Suprapubic skin (tissue), 4 donors: ENCODE measurements at regions not wholly inside any gene's neighbourhood (a gene's known extent, or its start where the extent isn't known, plus 50 kb on each side); places are given as distances from the start of the nearest gene placed in this dataset.
"Not testable (repeated sequence)": the region's sequence is repeated elsewhere in the genome, so short reads cannot be mapped to it uniquely, and the experiment has no call there.

Experiments used
- DNase-seq, 2 donors: peaks; one replicate each; pipeline ENCODE4 v3.0.0-alpha.2; 2019; ENCODE audit warnings: low spot score in 2 of 2
- H3K27ac ChIP-seq: fragments of 200-600 bp; sonication (generic); one replicate; pipeline ENCODE4 v1.5.1; 2019
- H3K27me3 ChIP-seq: fragments of 200-600 bp; sonication (generic); one replicate; pipeline ENCODE4 v1.5.1; 2019
- H3K36me3 ChIP-seq: fragments of 200-600 bp; sonication (generic); one replicate; pipeline ENCODE4 v1.5.1; 2019
- H3K4me1 ChIP-seq: fragments of 200-600 bp; sonication (generic); one replicate; pipeline ENCODE4 v1.5.1; 2019
- H3K4me3 ChIP-seq: fragments of 200-600 bp; sonication (generic); one replicate; pipeline ENCODE4 v1.5.1; 2019; ENCODE audit warnings: mild to moderate bottlenecking
- H3K9me3 ChIP-seq: fragments of 200-600 bp; sonication (generic); one replicate; pipeline ENCODE4 v1.5.1; 2019
- CTCF ChIP-seq, 2 donors: fragments of 200-600 bp in 1 of 2; fragments of 450-650 bp in 1 of 2; sonication (generic) in 1 of 2; IDR thresholded peaks; one replicate each; pipeline ENCODE4 v1.5.1; 2016 to 2019; ENCODE audit warnings: antibody characterized with exemption in 2 of 2, mild to moderate bottlenecking in 1 of 2, moderate library complexity in 1 of 2
- EP300 ChIP-seq: sonication (generic); formaldehyde crosslinking; IDR thresholded peaks from one replicate; pipeline ENCODE4 v1.6.1; 2017; ENCODE audit warnings: antibody characterized with exemption
- POLR2A ChIP-seq, 2 donors: fragments of 450-650 bp; IDR thresholded peaks; one replicate each; pipeline ENCODE4 v1.6.1; 2017; ENCODE audit warnings: antibody characterized with exemption in 2 of 2, mild to moderate bottlenecking in 2 of 2, moderate library complexity in 2 of 2
- POLR2AphosphoS5 ChIP-seq, 3 donors: sonication (generic); formaldehyde crosslinking; IDR thresholded peaks; one replicate each; pipeline ENCODE4 v1.6.1; 2017; ENCODE audit warnings: antibody characterized with exemption in 3 of 3
- WGBS: methylation state at CpG from one replicate; pipeline ENCODE4 v1.1.5; 2018; 5-methylcytosine and 5-hydroxymethylcytosine counted together

GRCh38 chr6:112478036-112478435, 130.9 kb downstream of the RFPL4B start:
- Histone ChIP-seq H3K36me3 (no peaks in the 10 kb centered on the region), H3K27me3 (no peaks in the 10 kb centered on the region), H3K27ac (no peak overlapping the region), H3K4me1 (no peaks in the 10 kb centered on the region), H3K9me3 (no peaks in the 10 kb centered on the region), H3K4me3 (no peak overlapping the region)
- TF ChIP-seq POLR2A (IDR thresholded peaks at IDR 0.05), result no peak
- no peak for TF ChIP-seq EP300
- no peak for TF ChIP-seq POLR2AphosphoS5 (IDR thresholded peaks at IDR 0.05)
- no peak for TF ChIP-seq CTCF (IDR thresholded peaks at IDR 0.05)
- no peak for DNase-seq
- WGBS, result 11% methylated on average over 2 of the region's 2 CpGs

- H3K27me3 ChIP-seq, DNase-seq, H3K36me3 ChIP-seq, H3K27ac ChIP-seq, H3K4me3 ChIP-seq, H3K4me1 ChIP-seq, H3K9me3 ChIP-seq: not testable (repeated sequence)
- 91% methylated on average over 5 of the region's 5 CpGs for WGBS
These were observed 132.8 kb downstream of the RFPL4B start for GRCh38 chr6:112479975-112480374.

GRCh38 chr6:112480553-112480952, 133.4 kb downstream of the RFPL4B start:
- TF ChIP-seq POLR2A (IDR thresholded peaks at IDR 0.05), result no peak
- WGBS, result 76% methylated on average over 1 of the region's 1 CpG
- H3K4me1 ChIP-seq, result peaks cover 2% of the 10 kb centered on the region
- DNase-seq, result no peak
- H3K36me3 ChIP-seq, result no peaks in the 10 kb centered on the region
- no peak overlapping the region for H3K4me3 ChIP-seq
- H3K27ac ChIP-seq, result no peak overlapping the region
- H3K27me3 ChIP-seq, result no peaks in the 10 kb centered on the region
- H3K9me3 ChIP-seq, result no peaks in the 10 kb centered on the region

- Histone ChIP-seq H3K27ac (no peak overlapping the region), H3K4me3 (no peak overlapping the region), H3K27me3 (no peaks in the 10 kb centered on the region), H3K36me3 (no peaks in the 10 kb centered on the region), H3K4me1 (peaks cover 4% of the 10 kb centered on the region), H3K9me3 (no peaks in the 10 kb centered on the region)
- no peak for TF ChIP-seq POLR2A (IDR thresholded peaks at IDR 0.05)
- TF ChIP-seq POLR2AphosphoS5 (IDR thresholded peaks at IDR 0.05), result no peak
- DNase-seq, result no peak
- WGBS, result 71% methylated on average over 2 of the region's 2 CpGs
These were observed 134.1 kb downstream of the RFPL4B start for GRCh38 chr6:112481211-112481610.

GRCh38 chr6:112482373-112482772, 135.2 kb downstream of the RFPL4B start:
- WGBS, result 82% methylated on average over 2 of the region's 2 CpGs
- DNase-seq, result no peak
- no peak for TF ChIP-seq EP300
- no peak for TF ChIP-seq CTCF (IDR thresholded peaks at IDR 0.05)
- TF ChIP-seq POLR2A (IDR thresholded peaks at IDR 0.05), result no peak
- TF ChIP-seq POLR2AphosphoS5 (IDR thresholded peaks at IDR 0.05), result no peak
- Histone ChIP-seq H3K27ac (no peak overlapping the region), H3K9me3 (no peaks in the 10 kb centered on the region), H3K4me1 (peaks cover 4% of the 10 kb centered on the region), H3K27me3 (no peaks in the 10 kb centered on the region), H3K36me3 (no peaks in the 10 kb centered on the region), H3K4me3 (no peak overlapping the region)

- WGBS, result 17% methylated on average over 3 of the region's 3 CpGs
- Histone ChIP-seq H3K9me3 (no peaks in the 10 kb centered on the region), H3K4me1 (peaks cover 4% of the 10 kb centered on the region), H3K36me3 (no peaks in the 10 kb centered on the region), H3K27me3 (no peaks in the 10 kb centered on the region), H3K4me3 (no peak overlapping the region), H3K27ac (no peak overlapping the region)
- no peak for DNase-seq
- TF ChIP-seq EP300, result no peak
- no peak for TF ChIP-seq POLR2A (IDR thresholded peaks at IDR 0.05)
- TF ChIP-seq POLR2AphosphoS5 (IDR thresholded peaks at IDR 0.05), result no peak
- no peak for TF ChIP-seq CTCF (IDR thresholded peaks at IDR 0.05)
These were observed 138.1 kb downstream of the RFPL4B start for GRCh38 chr6:112485120-112485826.

- Histone ChIP-seq H3K4me1 (peaks cover 4% of the 10 kb centered on the region), H3K27me3 (no peaks in the 10 kb centered on the region), H3K9me3 (no peaks in the 10 kb centered on the region), H3K36me3 (no peaks in the 10 kb centered on the region), H3K4me3 (no peak overlapping the region), H3K27ac (no peak overlapping the region)
- WGBS, result 52% methylated on average over 1 of the region's 1 CpG
- no peak for TF ChIP-seq CTCF (IDR thresholded peaks at IDR 0.05)
- no peak for TF ChIP-seq POLR2AphosphoS5 (IDR thresholded peaks at IDR 0.05)
- no peak for TF ChIP-seq POLR2A (IDR thresholded peaks at IDR 0.05)
- no peak for TF ChIP-seq EP300
- DNase-seq, result no peak
These were observed 138.7 kb downstream of the RFPL4B start for GRCh38 chr6:112485827-112486212.
